GM06990 (cell line): ENCODE measurements at regions not wholly inside any gene's neighbourhood (a gene's known extent, or its start where the extent isn't known, plus 50 kb on each side); places are given as distances from the start of the nearest gene placed in this dataset.

ENCODE experiments used
- DNase-seq: peaks from one replicate; pipeline ENCODE4 v3.0.0-alpha.2; 2011; ENCODE audit not compliant: insufficient read length; ENCODE audit errors: extremely low read depth
- H3K27me3 ChIP-seq: replicated peaks from 2 replicates; pipeline ENCODE4 v1.6.0; 2011; ENCODE audit warnings: low read length; ENCODE audit not compliant: control insufficient read depth, insufficient read depth
- H3K36me3 ChIP-seq: 2 replicates; pipeline ENCODE4 v1.5.1; 2011; ENCODE audit warnings: low read length; ENCODE audit not compliant: control insufficient read depth, insufficient read depth
- H3K4me3 ChIP-seq: replicated peaks from 2 replicates; pipeline ENCODE4 v1.5.1; 2011; ENCODE audit warnings: low read depth, mild to moderate bottlenecking, control low read depth, low read length
- CTCF ChIP-seq: IDR thresholded peaks from 2 replicates; pipeline ENCODE4 v1.5.1; 2011; ENCODE audit warnings: low read length, control low read depth, mild to moderate bottlenecking, inconsistent platforms; ENCODE audit not compliant: insufficient read depth, poor library complexity, severe bottlenecking

GRCh38 chr14:22158560-22158959 lies 430.5 kb downstream of the DAD1 start:
- TF ChIP-seq CTCF, result no peak
- H3K4me3 ChIP-seq, result no peak overlapping the region
- no peaks in the 10 kb centered on the region; the same call in 1 of the 2 replicates for H3K27me3 ChIP-seq
- no peak for DNase-seq
- H3K36me3 ChIP-seq, result no peaks in the 10 kb centered on the region

GRCh38 chr14:22155571-22155970 lies 433.5 kb downstream of the DAD1 start:
- Histone ChIP-seq H3K27me3 (no peaks in the 10 kb centered on the region; the same call in 1 of the 2 replicates), H3K4me3 (no peak overlapping the region), H3K36me3 (no peaks in the 10 kb centered on the region)
- TF ChIP-seq CTCF, result no peak
- no peak for DNase-seq

- Histone ChIP-seq H3K27me3 (no peaks in the 10 kb centered on the region; the same call in 1 of the 2 replicates), H3K36me3 (no peaks in the 10 kb centered on the region), H3K4me3 (no peak overlapping the region)
- no peak for DNase-seq
- TF ChIP-seq CTCF, result no peak
Measured at GRCh38 chr14:22152903-22153302, 436.1 kb downstream of the DAD1 start.

- TF ChIP-seq CTCF, result no peak
- Histone ChIP-seq H3K36me3 (no peaks in the 10 kb centered on the region), H3K4me3 (no peak overlapping the region), H3K27me3 (no peaks in the 10 kb centered on the region; the same call in 1 of the 2 replicates)
- no peak for DNase-seq
Measured at GRCh38 chr14:22152161-22152870, 436.7 kb downstream of the DAD1 start.

GRCh38 chr14:22151121-22151520 lies 437.9 kb downstream of the DAD1 start:
- Histone ChIP-seq H3K4me3 (no peak overlapping the region), H3K36me3 (no peaks in the 10 kb centered on the region), H3K27me3 (no peaks in the 10 kb centered on the region; the same call in 1 of the 2 replicates)
- no peak for DNase-seq
- TF ChIP-seq CTCF, result no peak
